ENCODE measurements at regions not wholly inside any gene's neighbourhood (a gene's known extent, or its start where the extent isn't known, plus 50 kb on each side); places are given as distances from the start of the nearest gene placed in this dataset.

- H3K9me3 Mint-ChIP-seq = no peaks in the 10 kb centered on the region
- H3K4me1 Mint-ChIP-seq (ENCODE audit: unreplicated experiment) = peaks cover 4% of the 10 kb centered on the region
- TF ChIP-seq CTCF (conservative IDR thresholded peaks at IDR 0.05) = no peak
- no peaks in the 10 kb centered on the region for H3K36me3 Mint-ChIP-seq
- DNase-seq (ENCODE audit: extremely low spot score, unreplicated experiment) = no peak
- H3K4me3 Mint-ChIP-seq = no peak overlapping the region
- no peaks in the 10 kb centered on the region for H3K27me3 Mint-ChIP-seq
- no peak overlapping the region for H3K27ac Mint-ChIP-seq
These were observed 179.6 kb upstream of the MPDZ start for GRCh38 chr9:13459071-13459470.

GRCh38 chr9:13457795-13458194, 178.3 kb upstream of the MPDZ start:
- no peak for TF ChIP-seq CTCF (conservative IDR thresholded peaks at IDR 0.05)

GRCh38 chr9:13450723-13451122, 171.2 kb upstream of the MPDZ start:
- peaks cover 19% of the 10 kb centered on the region for H3K4me1 Mint-ChIP-seq (ENCODE audit: unreplicated experiment)
- no peaks in the 10 kb centered on the region for H3K9me3 Mint-ChIP-seq
- TF ChIP-seq CTCF (conservative IDR thresholded peaks at IDR 0.05) = no peak
- H3K4me3 Mint-ChIP-seq = no peak overlapping the region
- no peak for DNase-seq (ENCODE audit: extremely low spot score, unreplicated experiment)
- no peaks in the 10 kb centered on the region for H3K36me3 Mint-ChIP-seq
- no peaks in the 10 kb centered on the region for H3K27me3 Mint-ChIP-seq
- no peak overlapping the region for H3K27ac Mint-ChIP-seq

More at GRCh38 chr9:13457795-13458194, 178.3 kb upstream of the MPDZ start:
- H3K4me1 Mint-ChIP-seq (ENCODE audit: unreplicated experiment) = peaks cover 4% of the 10 kb centered on the region
- no peaks in the 10 kb centered on the region for H3K36me3 Mint-ChIP-seq
- DNase-seq (ENCODE audit: extremely low spot score, unreplicated experiment) = no peak
- no peaks in the 10 kb centered on the region for H3K9me3 Mint-ChIP-seq
- no peaks in the 10 kb centered on the region for H3K27me3 Mint-ChIP-seq
- H3K4me3 Mint-ChIP-seq = no peak overlapping the region
- H3K27ac Mint-ChIP-seq = no peak overlapping the region

GRCh38 chr9:13448482-13448881, 169.0 kb upstream of the MPDZ start:
- Mint-ChIP-seq H3K27me3 (peaks cover 3% of the 10 kb centered on the region), H3K36me3 (no peaks in the 10 kb centered on the region), H3K27ac (no peak overlapping the region), H3K4me3 (no peak overlapping the region), H3K9me3 (no peaks in the 10 kb centered on the region), H3K4me1 (ENCODE audit: unreplicated experiment) (peaks cover 28% of the 10 kb centered on the region)
- DNase-seq (ENCODE audit: extremely low spot score, unreplicated experiment) = no peak
- no peak for TF ChIP-seq CTCF (conservative IDR thresholded peaks at IDR 0.05)

- Mint-ChIP-seq H3K36me3 (no peaks in the 10 kb centered on the region), H3K4me3 (no peak overlapping the region), H3K27me3 (peaks cover 3% of the 10 kb centered on the region), H3K9me3 (no peaks in the 10 kb centered on the region), H3K4me1 (ENCODE audit: unreplicated experiment) (peaks cover 30% of the 10 kb centered on the region), H3K27ac (no peak overlapping the region)
- no peak for TF ChIP-seq CTCF (conservative IDR thresholded peaks at IDR 0.05)
- no peak for DNase-seq (ENCODE audit: extremely low spot score, unreplicated experiment)
These were observed 168.4 kb upstream of the MPDZ start for GRCh38 chr9:13447843-13448422.
